KMS-11 (cell line): ENCODE measurements at regions not wholly inside any gene's neighbourhood (a gene's known extent, or its start where the extent isn't known, plus 50 kb on each side); places are given as distances from the start of the nearest gene placed in this dataset.
A peak's percentile ranks its signal among the peaks of the same experiment; 100 is the strongest.

ENCODE experiments used
- H2AFZ ChIP-seq: fragments of 200-600 bp; sonication (generic); 2 replicates; pipeline ENCODE4 v1.6.1; 2016; ENCODE audit warnings: antibody characterized with exemption, mixed run types, low read depth
- H3K27ac ChIP-seq: fragments of 200-600 bp; sonication (generic); 2 replicates; pipeline ENCODE4 v1.6.1; 2016; ENCODE audit warnings: mild to moderate bottlenecking, mixed run types
- H3K27me3 ChIP-seq: fragments of 200-600 bp; sonication (generic); 2 replicates; pipeline ENCODE4 v1.6.1; 2017; ENCODE audit warnings: mild to moderate bottlenecking, low read depth, mixed run types, moderate library complexity; ENCODE audit not compliant: insufficient read depth
- H3K36me3 ChIP-seq: fragments of 200-600 bp; sonication (generic); 2 replicates; pipeline ENCODE4 v1.6.1; 2017; ENCODE audit warnings: mild to moderate bottlenecking, mixed run types; ENCODE audit not compliant: insufficient read depth
- H3K4me1 ChIP-seq: fragments of 200-600 bp; sonication (generic); 2 replicates; pipeline ENCODE4 v1.6.1; 2016; ENCODE audit warnings: mild to moderate bottlenecking, low read depth, mixed run types; ENCODE audit not compliant: poor library complexity, severe bottlenecking
- H3K4me2 ChIP-seq: fragments of 200-600 bp; sonication (generic); 2 replicates; pipeline ENCODE4 v1.7.0; 2016; ENCODE audit warnings: mild to moderate bottlenecking, mixed run types
- H3K4me3 ChIP-seq: fragments of 200-600 bp; sonication (generic); IDR thresholded peaks from 2 replicates; pipeline ENCODE4 v1.6.1; 2017; ENCODE audit warnings: low read depth, low read length, mixed read lengths; ENCODE audit not compliant: insufficient read depth
- H3K79me2 ChIP-seq: fragments of 200-600 bp; sonication (generic); 2 replicates; pipeline ENCODE4 v1.6.1; 2016; ENCODE audit warnings: low read depth, mixed run types; ENCODE audit not compliant: insufficient read depth
- H3K9ac ChIP-seq: fragments of 200-600 bp; sonication (generic); 2 replicates; pipeline ENCODE4 v1.6.1; 2016; ENCODE audit warnings: mild to moderate bottlenecking, mixed run types
- H4K20me1 ChIP-seq: fragments of 200-600 bp; sonication (generic); 2 replicates; pipeline ENCODE4 v1.6.1; 2016; ENCODE audit warnings: mild to moderate bottlenecking, mixed run types; ENCODE audit not compliant: insufficient read depth
- TF ChIP-seq, protein P1 (sequence below): fragments of 200-600 bp; sonication (generic); conservative IDR thresholded peaks from 2 replicates; pipeline ENCODE4 v1.6.1; 2017; ENCODE audit warnings: low read depth, mild to moderate bottlenecking, antibody characterized with exemption, low read length, moderate library complexity, mixed read lengths

DNA sequence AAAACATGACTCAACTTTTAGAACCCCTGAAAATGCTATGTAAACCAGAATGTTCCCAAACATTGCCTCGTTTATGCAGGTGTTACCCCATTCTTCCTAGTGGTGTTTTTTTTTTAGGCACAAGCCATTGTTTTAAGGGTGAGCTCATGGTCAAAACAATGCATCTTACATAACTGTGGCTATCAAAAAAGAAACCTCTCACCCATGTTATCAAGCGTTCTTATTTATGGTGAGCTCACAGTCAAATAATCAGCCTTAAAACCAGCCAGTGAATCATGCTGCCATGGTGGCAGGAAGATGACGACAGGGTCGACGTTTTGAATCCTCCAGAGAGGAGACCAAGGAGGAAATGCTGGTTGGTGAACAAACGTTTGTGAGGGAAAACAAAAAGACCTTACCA, 195.2 kb downstream of the KDR start:
- no peaks in the 10 kb centered on the region for H4K20me1 ChIP-seq

DNA sequence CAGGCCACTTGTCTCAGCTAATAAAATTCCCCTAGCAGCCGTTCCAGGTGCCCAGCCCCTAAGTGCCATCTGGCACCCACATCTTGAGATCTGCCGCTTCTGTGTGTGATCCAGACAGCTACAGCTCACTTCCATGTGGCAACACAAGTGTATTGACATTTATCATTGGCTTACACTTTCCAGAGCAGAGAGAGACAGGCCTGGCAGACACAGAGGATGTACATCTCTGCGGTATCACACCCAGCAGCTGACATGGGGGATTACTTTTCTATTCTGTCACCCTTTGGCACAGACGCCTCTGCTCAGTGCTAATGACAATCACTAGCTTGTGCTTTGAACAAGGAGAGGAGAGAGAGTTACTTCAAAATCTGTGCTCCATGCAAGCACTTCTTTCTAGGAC, 195.9 kb downstream of the KDR start:
- no peak overlapping the region for H3K4me3 ChIP-seq

More for the DNA sequence above, 195.2 kb downstream of the KDR start:
- no peaks in the 10 kb centered on the region for H3K27me3 ChIP-seq
- no peak overlapping the region for H3K27ac ChIP-seq
- TF ChIP-seq, protein P1, sequence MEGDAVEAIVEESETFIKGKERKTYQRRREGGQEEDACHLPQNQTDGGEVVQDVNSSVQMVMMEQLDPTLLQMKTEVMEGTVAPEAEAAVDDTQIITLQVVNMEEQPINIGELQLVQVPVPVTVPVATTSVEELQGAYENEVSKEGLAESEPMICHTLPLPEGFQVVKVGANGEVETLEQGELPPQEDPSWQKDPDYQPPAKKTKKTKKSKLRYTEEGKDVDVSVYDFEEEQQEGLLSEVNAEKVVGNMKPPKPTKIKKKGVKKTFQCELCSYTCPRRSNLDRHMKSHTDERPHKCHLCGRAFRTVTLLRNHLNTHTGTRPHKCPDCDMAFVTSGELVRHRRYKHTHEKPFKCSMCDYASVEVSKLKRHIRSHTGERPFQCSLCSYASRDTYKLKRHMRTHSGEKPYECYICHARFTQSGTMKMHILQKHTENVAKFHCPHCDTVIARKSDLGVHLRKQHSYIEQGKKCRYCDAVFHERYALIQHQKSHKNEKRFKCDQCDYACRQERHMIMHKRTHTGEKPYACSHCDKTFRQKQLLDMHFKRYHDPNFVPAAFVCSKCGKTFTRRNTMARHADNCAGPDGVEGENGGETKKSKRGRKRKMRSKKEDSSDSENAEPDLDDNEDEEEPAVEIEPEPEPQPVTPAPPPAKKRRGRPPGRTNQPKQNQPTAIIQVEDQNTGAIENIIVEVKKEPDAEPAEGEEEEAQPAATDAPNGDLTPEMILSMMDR, result no peak
- H3K4me2 ChIP-seq, result no peak overlapping the region
- H3K36me3 ChIP-seq, result no peaks in the 10 kb centered on the region
- H2AFZ ChIP-seq, result peak overlapping the region; percentile 19; the same call in 1 of the 2 replicates
- no peak overlapping the region for H3K9ac ChIP-seq
- no peak overlapping the region for H3K4me3 ChIP-seq
- H3K4me1 ChIP-seq, result peaks cover 9% of the 10 kb centered on the region
- H3K79me2 ChIP-seq, result no peaks in the 10 kb centered on the region

GRCh38 chr4:54924891-54925290, 200.5 kb downstream of the KDR start:
- Histone ChIP-seq H3K79me2 (no peaks in the 10 kb centered on the region), H4K20me1 (no peaks in the 10 kb centered on the region), H3K4me1 (peaks cover 2% of the 10 kb centered on the region), H3K36me3 (no peaks in the 10 kb centered on the region), H3K9ac (no peak overlapping the region), H3K4me2 (no peak overlapping the region), H3K4me3 (no peak overlapping the region), H3K27me3 (no peaks in the 10 kb centered on the region), H2AFZ (no peak overlapping the region), H3K27ac (no peak overlapping the region)
- TF ChIP-seq, protein P1, result no peak

More for the DNA sequence above, 195.9 kb downstream of the KDR start:
- H4K20me1 ChIP-seq, result no peaks in the 10 kb centered on the region
- no peak overlapping the region for H3K9ac ChIP-seq
- no peak overlapping the region; the same call in 1 of the 2 replicates for H2AFZ ChIP-seq
- H3K4me2 ChIP-seq, result no peak overlapping the region
- H3K4me1 ChIP-seq, result peaks cover 9% of the 10 kb centered on the region
- no peak overlapping the region for H3K27ac ChIP-seq
- no peaks in the 10 kb centered on the region for H3K27me3 ChIP-seq
- no peaks in the 10 kb centered on the region for H3K79me2 ChIP-seq
- no peaks in the 10 kb centered on the region for H3K36me3 ChIP-seq
- TF ChIP-seq, protein P1, result no peak

GRCh38 chr4:54915276-54915675, 210.1 kb downstream of the KDR start:
- Histone ChIP-seq H3K27ac (no peak overlapping the region), H3K4me1 (no peaks in the 10 kb centered on the region), H3K79me2 (no peaks in the 10 kb centered on the region), H3K4me3 (no peak overlapping the region), H4K20me1 (no peaks in the 10 kb centered on the region), H3K27me3 (no peaks in the 10 kb centered on the region), H2AFZ (no peak overlapping the region), H3K9ac (no peak overlapping the region), H3K36me3 (no peaks in the 10 kb centered on the region), H3K4me2 (no peak overlapping the region)
- TF ChIP-seq, protein P1, result no peak
